Upper lobe of right lung (tissue), 1 donor: ENCODE measurements at regions not wholly inside any gene's neighbourhood (a gene's known extent, or its start where the extent isn't known, plus 50 kb on each side); places are given as distances from the start of the nearest gene placed in this dataset.

ENCODE experiments used
- ATAC-seq: fragments of 200-7000 bp; cut with Tn5 transposase; one replicate; pipeline ENCODE4 v1.9.1; 2020; ENCODE audit warnings: mild to moderate bottlenecking, moderate library complexity
- DNase-seq: peaks from one replicate; pipeline ENCODE4 v3.0.0-alpha.2; 2020
- H3K27ac ChIP-seq: fragments of 200-600 bp; one replicate; pipeline ENCODE4 v1.8.0; 2022
- H3K27me3 ChIP-seq: fragments of 200-600 bp; one replicate; pipeline ENCODE4 v1.8.0; 2022; ENCODE audit warnings: mild to moderate bottlenecking
- H3K36me3 ChIP-seq: fragments of 200-600 bp; one replicate; pipeline ENCODE4 v1.8.0; 2022
- H3K4me1 ChIP-seq: fragments of 200-600 bp; one replicate; pipeline ENCODE4 v1.8.0; 2022
- H3K4me3 ChIP-seq: fragments of 200-600 bp; one replicate; pipeline ENCODE4 v1.8.0; 2022; ENCODE audit warnings: mild to moderate bottlenecking
- H3K9me3 ChIP-seq: fragments of 200-600 bp; one replicate; pipeline ENCODE4 v1.8.0; 2022
- intact Hi-C: fragments of 100-400 bp; cut with DNase I; formaldehyde crosslinking; loops from one replicate; pipeline ENCODE4 v1.11.0; 2022
- TF ChIP-seq, protein P1 (sequence below): fragments of 200-600 bp; IDR thresholded peaks from one replicate; pipeline ENCODE4 v1.8.0; 2022; ENCODE audit warnings: antibody characterized with exemption
- donor health status: DM: no; HTN: yes; CAD: no; lungs with severe emphysema.

DNA sequence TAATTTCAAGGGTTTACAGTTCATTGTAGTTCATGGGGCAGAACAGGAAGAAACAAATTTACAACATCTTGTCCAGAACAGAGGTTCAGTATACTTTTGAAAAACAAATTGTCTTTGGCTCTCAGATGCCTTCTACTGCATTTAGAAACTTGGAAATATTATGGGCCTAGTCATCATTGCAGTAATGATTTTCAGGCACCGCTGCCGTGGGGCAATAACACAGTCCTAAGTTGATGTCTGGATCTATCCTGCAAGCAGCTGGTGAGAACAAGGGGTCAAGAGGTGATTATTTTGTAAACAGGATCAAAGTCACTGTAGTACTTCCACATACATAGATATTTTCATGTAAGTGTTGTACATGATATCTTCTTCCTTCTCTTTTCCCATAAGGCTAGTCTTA is 82.5 kb upstream of the CAST start:
- no peak for ATAC-seq
- no peak for DNase-seq
- H3K9me3 ChIP-seq: no peaks in the 10 kb centered on the region
- H3K4me3 ChIP-seq: no peak overlapping the region
- H3K36me3 ChIP-seq: no peaks in the 10 kb centered on the region
- H3K27ac ChIP-seq: no peak overlapping the region
- H3K27me3 ChIP-seq: no peaks in the 10 kb centered on the region
- H3K4me1 ChIP-seq: no peaks in the 10 kb centered on the region
- TF ChIP-seq, protein P1, sequence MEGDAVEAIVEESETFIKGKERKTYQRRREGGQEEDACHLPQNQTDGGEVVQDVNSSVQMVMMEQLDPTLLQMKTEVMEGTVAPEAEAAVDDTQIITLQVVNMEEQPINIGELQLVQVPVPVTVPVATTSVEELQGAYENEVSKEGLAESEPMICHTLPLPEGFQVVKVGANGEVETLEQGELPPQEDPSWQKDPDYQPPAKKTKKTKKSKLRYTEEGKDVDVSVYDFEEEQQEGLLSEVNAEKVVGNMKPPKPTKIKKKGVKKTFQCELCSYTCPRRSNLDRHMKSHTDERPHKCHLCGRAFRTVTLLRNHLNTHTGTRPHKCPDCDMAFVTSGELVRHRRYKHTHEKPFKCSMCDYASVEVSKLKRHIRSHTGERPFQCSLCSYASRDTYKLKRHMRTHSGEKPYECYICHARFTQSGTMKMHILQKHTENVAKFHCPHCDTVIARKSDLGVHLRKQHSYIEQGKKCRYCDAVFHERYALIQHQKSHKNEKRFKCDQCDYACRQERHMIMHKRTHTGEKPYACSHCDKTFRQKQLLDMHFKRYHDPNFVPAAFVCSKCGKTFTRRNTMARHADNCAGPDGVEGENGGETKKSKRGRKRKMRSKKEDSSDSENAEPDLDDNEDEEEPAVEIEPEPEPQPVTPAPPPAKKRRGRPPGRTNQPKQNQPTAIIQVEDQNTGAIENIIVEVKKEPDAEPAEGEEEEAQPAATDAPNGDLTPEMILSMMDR: no peak
- intact Hi-C loops: no loop called here

DNA sequence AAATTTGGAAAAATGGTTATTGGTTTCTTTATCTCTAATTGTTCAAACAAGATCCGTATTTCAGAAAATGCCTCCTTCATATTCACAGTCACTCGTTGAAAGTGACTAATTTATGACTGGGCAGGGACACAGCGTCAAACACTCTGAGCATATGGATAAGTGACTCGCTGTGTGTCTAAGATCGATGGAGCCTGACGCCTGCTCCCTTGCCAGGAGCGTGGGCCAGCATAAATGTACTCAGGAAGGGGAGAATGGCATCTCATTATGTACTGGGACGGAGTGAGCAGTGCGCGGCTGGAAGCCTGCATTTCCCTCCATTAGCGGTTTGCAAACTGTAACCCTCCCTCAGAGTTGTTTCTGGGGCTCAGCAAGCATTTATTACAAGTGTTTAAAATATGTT is 79.8 kb upstream of the CAST start:
- Histone ChIP-seq H3K9me3 (no peaks in the 10 kb centered on the region), H3K36me3 (no peaks in the 10 kb centered on the region), H3K4me1 (no peaks in the 10 kb centered on the region), H3K4me3 (no peak overlapping the region), H3K27me3 (no peaks in the 10 kb centered on the region), H3K27ac (no peak overlapping the region)
- no peak for ATAC-seq
- TF ChIP-seq, protein P1: no peak
- intact Hi-C loops: no loop called here
- DNase-seq: no peak

DNA sequence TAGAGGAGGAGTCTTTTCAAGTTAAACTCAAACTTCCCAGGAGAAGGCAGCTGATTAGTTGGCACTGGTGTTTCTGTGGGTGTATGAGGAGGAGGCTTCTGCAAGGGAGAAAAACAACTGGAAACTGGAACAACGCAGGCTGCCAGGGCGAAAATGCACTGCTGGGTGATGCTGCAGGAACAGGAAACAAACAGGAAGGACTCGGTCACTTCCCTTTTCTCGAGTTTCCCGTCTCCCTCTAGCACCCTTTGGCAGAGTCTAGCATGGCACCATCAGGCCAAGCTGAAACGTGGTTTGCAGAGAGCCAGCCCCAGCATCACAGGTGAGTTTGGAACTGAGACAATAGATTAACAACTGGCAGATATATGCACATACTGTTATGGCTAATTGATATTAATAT is 77.5 kb upstream of the CAST start:
- intact Hi-C loops: no loop called here
- no peak for DNase-seq
- Histone ChIP-seq H3K4me1 (no peaks in the 10 kb centered on the region), H3K9me3 (no peaks in the 10 kb centered on the region), H3K4me3 (no peak overlapping the region), H3K27ac (no peak overlapping the region), H3K27me3 (no peaks in the 10 kb centered on the region), H3K36me3 (no peaks in the 10 kb centered on the region)
- ATAC-seq: peak; percentile 65
- TF ChIP-seq, protein P1: no peak

DNA sequence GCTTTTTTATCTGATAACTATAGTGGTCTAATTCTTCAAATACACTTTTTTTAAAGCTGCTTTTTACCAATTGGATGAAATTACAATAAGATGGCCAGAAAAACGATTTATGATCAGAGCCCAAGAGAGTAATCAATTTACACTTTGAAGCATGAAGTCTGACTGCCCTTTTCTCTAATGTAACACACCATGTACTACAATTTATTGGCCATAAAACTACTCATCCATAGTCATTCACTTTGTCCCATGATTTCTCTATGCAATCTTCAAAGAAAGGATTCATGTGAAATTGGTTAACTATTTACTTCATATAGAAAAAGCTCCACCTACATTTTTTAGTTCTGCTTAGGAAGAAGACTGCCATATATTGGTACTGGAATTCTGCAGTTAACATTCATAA is 73.6 kb upstream of the CAST start:
- Histone ChIP-seq H3K27ac (no peak overlapping the region), H3K4me1 (no peaks in the 10 kb centered on the region), H3K27me3 (no peaks in the 10 kb centered on the region), H3K9me3 (no peaks in the 10 kb centered on the region), H3K4me3 (no peak overlapping the region), H3K36me3 (no peaks in the 10 kb centered on the region)
- TF ChIP-seq, protein P1: no peak
- intact Hi-C loops: no loop called here
- ATAC-seq (no peak), DNase-seq (no peak)

DNA sequence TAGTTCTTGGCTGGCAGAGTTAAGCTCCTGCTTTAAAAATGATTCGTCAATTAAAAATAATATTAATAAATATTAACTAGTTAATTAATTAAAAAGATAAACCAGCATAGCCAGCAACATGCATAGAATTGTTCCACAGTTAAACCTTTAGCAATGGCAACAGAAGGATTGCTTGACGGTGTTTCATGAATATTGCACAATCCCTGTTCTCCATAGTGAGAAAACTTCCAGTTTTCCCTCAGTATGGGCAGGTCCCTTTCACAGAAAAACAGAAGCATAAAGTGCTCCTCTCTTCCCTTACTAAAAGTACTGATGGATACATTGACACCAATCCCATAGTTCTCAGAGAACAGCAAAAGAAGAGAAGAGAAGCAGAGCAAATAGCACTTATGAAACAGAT is 71.4 kb upstream of the CAST start:
- TF ChIP-seq, protein P1: no peak
- Histone ChIP-seq H3K4me3 (no peak overlapping the region), H3K36me3 (no peaks in the 10 kb centered on the region), H3K4me1 (no peaks in the 10 kb centered on the region), H3K9me3 (no peaks in the 10 kb centered on the region), H3K27me3 (no peaks in the 10 kb centered on the region), H3K27ac (no peak overlapping the region)
- intact Hi-C loops: no loop called here
- DNase-seq: no peak
- ATAC-seq: no peak
